ENCODE measurements at regions not wholly inside any gene's neighbourhood (a gene's known extent, or its start where the extent isn't known, plus 50 kb on each side); places are given as distances from the start of the nearest gene placed in this dataset.

GRCh38 chr16:9518581-9518980, 427.1 kb downstream of the HAPSTR1 start:
- Histone ChIP-seq H3K9me3 (replicated peaks in 1 of 2; ENCODE audit: control insufficient read depth in 2 of 2, insufficient read depth in 1 of 2, low read depth in 1 of 2, low read length in 2 of 2) (no peaks in the 10 kb centered on the region), H3K4me1 (ENCODE audit: control insufficient read depth in 2 of 2, insufficient read depth in 1 of 2, low read depth in 1 of 2, low read length in 2 of 2) (peaks cover 0 to 5% of the 10 kb centered on the region in 2 donors), H3K27me3 (ENCODE audit: control insufficient read depth in 3 of 3, insufficient read depth in 3 of 3, low read depth in 1 of 3, low read length in 3 of 3) (no peaks in the 10 kb centered on the region), H3K9ac (ENCODE audit: low read depth, low read length, poor library complexity) (no peak overlapping the region), H3K4me2 (ENCODE audit: insufficient read depth, low read length, poor library complexity, severe bottlenecking) (no peak overlapping the region), H3K4ac (ENCODE audit: low read length) (no peak overlapping the region), H3K23ac (ENCODE audit: low read depth, low read length, poor library complexity) (no peak overlapping the region), H2BK5ac (ENCODE audit: low read length) (no peak overlapping the region), H3K79me1 (ENCODE audit: low read depth, low read length) (no peaks in the 10 kb centered on the region), H2BK12ac (ENCODE audit: low read length) (no peak overlapping the region), H3K14ac (ENCODE audit: low read length) (no peak overlapping the region), H4K91ac (ENCODE audit: low read depth, low read length, poor library complexity) (no peak overlapping the region), H3K27ac (replicated peaks; ENCODE audit: low read length) (no peak overlapping the region), H2AFZ (ENCODE audit: low read length) (no peak overlapping the region), H4K8ac (ENCODE audit: low read depth, low read length) (no peak overlapping the region), H3K4me3 (ENCODE audit: low read length in 2 of 2) (no peak overlapping the region), H3K18ac (ENCODE audit: low read length) (no peak overlapping the region), H2BK15ac (ENCODE audit: low read length) (no peak overlapping the region), H2BK120ac (ENCODE audit: low read depth, low read length) (no peak overlapping the region), H2AK5ac (ENCODE audit: low read depth, low read length) (no peak overlapping the region), H3K36me3 (replicated peaks in 1 of 2; ENCODE audit: control insufficient read depth in 2 of 2, insufficient read depth in 2 of 2, low read length in 2 of 2) (no peaks in the 10 kb centered on the region)
- WGBS, 2 donors (ENCODE audit: extremely low coverage in 2 of 2, insufficient read length in 2 of 2, insufficient replicate concordance in 1 of 2): no CpG with 5 or more reads among the region's 2 CpGs
- DNase-seq (ENCODE audit: low spot score): no peak

- no CpG with 5 or more reads among the region's 7 CpGs for WGBS, 2 donors (ENCODE audit: extremely low coverage in 2 of 2, insufficient read length in 2 of 2, insufficient replicate concordance in 1 of 2)
- peak; percentile 17 for DNase-seq (ENCODE audit: low spot score)
Observed at GRCh38 chr16:9521749-9522370, 430.4 kb downstream of the HAPSTR1 start.

GRCh38 chr16:9522614-9523013, 431.2 kb downstream of the HAPSTR1 start:
- Histone ChIP-seq H3K14ac (ENCODE audit: low read length) (no peak overlapping the region), H4K8ac (ENCODE audit: low read depth, low read length) (no peak overlapping the region), H2BK5ac (ENCODE audit: low read length) (no peak overlapping the region), H3K36me3 (replicated peaks in 1 of 2; ENCODE audit: control insufficient read depth in 2 of 2, insufficient read depth in 2 of 2, low read length in 2 of 2) (no peaks in the 10 kb centered on the region), H2AK5ac (ENCODE audit: low read depth, low read length) (no peak overlapping the region), H3K9ac (ENCODE audit: low read depth, low read length, poor library complexity) (no peak overlapping the region), H2AFZ (ENCODE audit: low read length) (no peak overlapping the region), H3K27ac (replicated peaks; ENCODE audit: low read length) (no peak overlapping the region), H3K27me3 (ENCODE audit: control insufficient read depth in 3 of 3, insufficient read depth in 3 of 3, low read depth in 1 of 3, low read length in 3 of 3) (no peaks in the 10 kb centered on the region), H2BK15ac (ENCODE audit: low read length) (no peak overlapping the region), H3K4me1 (ENCODE audit: control insufficient read depth in 2 of 2, insufficient read depth in 1 of 2, low read depth in 1 of 2, low read length in 2 of 2) (peaks cover 0 to 11% of the 10 kb centered on the region in 2 donors), H3K18ac (ENCODE audit: low read length) (no peak overlapping the region), H3K4me2 (ENCODE audit: insufficient read depth, low read length, poor library complexity, severe bottlenecking) (no peak overlapping the region), H3K9me3 (replicated peaks in 1 of 2; ENCODE audit: control insufficient read depth in 2 of 2, insufficient read depth in 1 of 2, low read depth in 1 of 2, low read length in 2 of 2) (no peaks in the 10 kb centered on the region), H3K23ac (ENCODE audit: low read depth, low read length, poor library complexity) (no peak overlapping the region), H4K91ac (ENCODE audit: low read depth, low read length, poor library complexity) (no peak overlapping the region), H3K4ac (ENCODE audit: low read length) (no peak overlapping the region), H3K4me3 (ENCODE audit: low read length in 2 of 2) (no peak overlapping the region), H3K79me1 (ENCODE audit: low read depth, low read length) (no peaks in the 10 kb centered on the region), H2BK12ac (ENCODE audit: low read length) (no peak overlapping the region), H2BK120ac (ENCODE audit: low read depth, low read length) (no peak overlapping the region)
- DNase-seq (ENCODE audit: low spot score): no peak
- no CpG with 5 or more reads among the region's 5 CpGs for WGBS, 2 donors (ENCODE audit: extremely low coverage in 2 of 2, insufficient read length in 2 of 2, insufficient replicate concordance in 1 of 2)

More at GRCh38 chr16:9521749-9522370, 430.4 kb downstream of the HAPSTR1 start:
- Histone ChIP-seq H2AFZ (ENCODE audit: low read length) (no peak overlapping the region), H3K36me3 (replicated peaks in 1 of 2; ENCODE audit: control insufficient read depth in 2 of 2, insufficient read depth in 2 of 2, low read length in 2 of 2) (no peaks in the 10 kb centered on the region), H3K27ac (replicated peaks; ENCODE audit: low read length) (no peak overlapping the region), H2BK15ac (ENCODE audit: low read length) (no peak overlapping the region), H3K4me2 (ENCODE audit: insufficient read depth, low read length, poor library complexity, severe bottlenecking) (no peak overlapping the region), H3K23ac (ENCODE audit: low read depth, low read length, poor library complexity) (no peak overlapping the region), H3K27me3 (ENCODE audit: control insufficient read depth in 3 of 3, insufficient read depth in 3 of 3, low read depth in 1 of 3, low read length in 3 of 3) (no peaks in the 10 kb centered on the region), H2BK12ac (ENCODE audit: low read length) (no peak overlapping the region), H3K79me1 (ENCODE audit: low read depth, low read length) (no peaks in the 10 kb centered on the region), H3K4ac (ENCODE audit: low read length) (no peak overlapping the region), H3K4me3 (ENCODE audit: low read length in 2 of 2) (no peak overlapping the region), H3K18ac (ENCODE audit: low read length) (no peak overlapping the region), H2AK5ac (ENCODE audit: low read depth, low read length) (no peak overlapping the region), H2BK120ac (ENCODE audit: low read depth, low read length) (no peak overlapping the region), H3K4me1 (ENCODE audit: control insufficient read depth in 2 of 2, insufficient read depth in 1 of 2, low read depth in 1 of 2, low read length in 2 of 2) (peaks cover 0 to 11% of the 10 kb centered on the region in 2 donors), H3K14ac (ENCODE audit: low read length) (no peak overlapping the region), H2BK5ac (ENCODE audit: low read length) (no peak overlapping the region), H4K91ac (ENCODE audit: low read depth, low read length, poor library complexity) (no peak overlapping the region), H3K9ac (ENCODE audit: low read depth, low read length, poor library complexity) (no peak overlapping the region), H4K8ac (ENCODE audit: low read depth, low read length) (no peak overlapping the region), H3K9me3 (replicated peaks in 1 of 2; ENCODE audit: control insufficient read depth in 2 of 2, insufficient read depth in 1 of 2, low read depth in 1 of 2, low read length in 2 of 2) (no peaks in the 10 kb centered on the region)

- Histone ChIP-seq H3K27me3 (ENCODE audit: control insufficient read depth in 3 of 3, insufficient read depth in 3 of 3, low read depth in 1 of 3, low read length in 3 of 3) (no peaks in the 10 kb centered on the region), H3K4ac (ENCODE audit: low read length) (no peak overlapping the region), H2BK120ac (ENCODE audit: low read depth, low read length) (no peak overlapping the region), H2BK15ac (ENCODE audit: low read length) (no peak overlapping the region), H4K8ac (ENCODE audit: low read depth, low read length) (no peak overlapping the region), H3K9me3 (replicated peaks in 1 of 2; ENCODE audit: control insufficient read depth in 2 of 2, insufficient read depth in 1 of 2, low read depth in 1 of 2, low read length in 2 of 2) (no peaks in the 10 kb centered on the region), H3K18ac (ENCODE audit: low read length) (no peak overlapping the region), H3K36me3 (replicated peaks in 1 of 2; ENCODE audit: control insufficient read depth in 2 of 2, insufficient read depth in 2 of 2, low read length in 2 of 2) (no peaks in the 10 kb centered on the region), H3K14ac (ENCODE audit: low read length) (no peak overlapping the region), H3K23ac (ENCODE audit: low read depth, low read length, poor library complexity) (no peak overlapping the region), H3K4me3 (ENCODE audit: low read length in 2 of 2) (no peak overlapping the region), H4K91ac (ENCODE audit: low read depth, low read length, poor library complexity) (no peak overlapping the region), H3K4me2 (ENCODE audit: insufficient read depth, low read length, poor library complexity, severe bottlenecking) (no peak overlapping the region), H2AK5ac (ENCODE audit: low read depth, low read length) (no peak overlapping the region), H3K9ac (ENCODE audit: low read depth, low read length, poor library complexity) (no peak overlapping the region), H3K27ac (replicated peaks; ENCODE audit: low read length) (no peak overlapping the region), H3K4me1 (ENCODE audit: control insufficient read depth in 2 of 2, insufficient read depth in 1 of 2, low read depth in 1 of 2, low read length in 2 of 2) (peaks cover 0 to 17% of the 10 kb centered on the region in 2 donors), H3K79me1 (ENCODE audit: low read depth, low read length) (no peaks in the 10 kb centered on the region), H2BK5ac (ENCODE audit: low read length) (no peak overlapping the region), H2AFZ (ENCODE audit: low read length) (no peak overlapping the region), H2BK12ac (ENCODE audit: low read length) (no peak overlapping the region)
- no peak for DNase-seq (ENCODE audit: low spot score)
- WGBS, 2 donors (ENCODE audit: extremely low coverage in 2 of 2, insufficient read length in 2 of 2, insufficient replicate concordance in 1 of 2): no CpG with 5 or more reads among the region's 8 CpGs
Observed at GRCh38 chr16:9523994-9524393, 432.6 kb downstream of the HAPSTR1 start.

Data from neuronal stem cell (in vitro differentiated cells).